ENCODE measurements at regions not wholly inside any gene's neighbourhood (a gene's known extent, or its start where the extent isn't known, plus 50 kb on each side); places are given as distances from the start of the nearest gene placed in this dataset.

DNA sequence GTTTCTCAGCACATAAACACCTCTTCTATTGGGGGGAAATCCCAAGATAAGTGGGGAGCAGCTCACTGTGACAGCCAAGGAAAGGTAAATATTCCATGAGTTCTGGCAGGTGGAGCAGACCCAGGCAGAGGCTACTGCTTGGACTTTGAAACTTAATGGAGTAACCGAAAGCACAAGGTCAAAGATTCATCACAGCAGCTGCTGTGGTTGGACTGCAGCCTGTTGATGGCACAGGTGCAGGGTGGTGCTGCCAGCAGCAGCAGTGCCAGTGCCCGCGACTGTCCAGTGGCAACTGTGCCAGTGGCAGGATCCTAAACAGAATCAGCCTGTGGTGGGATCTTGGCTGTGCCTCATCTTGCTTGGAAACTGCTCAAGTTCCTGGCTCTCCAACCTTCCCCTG, 81.4 kb upstream of the ARID2 start:
- peaks cover 13% of the 10 kb centered on the region for H3K27me3 Mint-ChIP-seq
- H3K4me3 Mint-ChIP-seq: no peak overlapping the region
- peaks cover 11% of the 10 kb centered on the region for H3K4me1 Mint-ChIP-seq (ENCODE audit: low read depth)
- H3K27ac Mint-ChIP-seq: no peak overlapping the region
- H3K36me3 Mint-ChIP-seq: no peaks in the 10 kb centered on the region
- no peaks in the 10 kb centered on the region for H3K9me3 Mint-ChIP-seq (ENCODE audit: low read depth)

GRCh38 chr12:45651029-45651428, 78.5 kb upstream of the ARID2 start:
- Mint-ChIP-seq H3K36me3 (no peaks in the 10 kb centered on the region), H3K4me3 (no peak overlapping the region), H3K27me3 (peaks cover 15% of the 10 kb centered on the region), H3K9me3 (ENCODE audit: low read depth) (no peaks in the 10 kb centered on the region), H3K4me1 (ENCODE audit: low read depth) (peaks cover 9% of the 10 kb centered on the region), H3K27ac (no peak overlapping the region)

DNA sequence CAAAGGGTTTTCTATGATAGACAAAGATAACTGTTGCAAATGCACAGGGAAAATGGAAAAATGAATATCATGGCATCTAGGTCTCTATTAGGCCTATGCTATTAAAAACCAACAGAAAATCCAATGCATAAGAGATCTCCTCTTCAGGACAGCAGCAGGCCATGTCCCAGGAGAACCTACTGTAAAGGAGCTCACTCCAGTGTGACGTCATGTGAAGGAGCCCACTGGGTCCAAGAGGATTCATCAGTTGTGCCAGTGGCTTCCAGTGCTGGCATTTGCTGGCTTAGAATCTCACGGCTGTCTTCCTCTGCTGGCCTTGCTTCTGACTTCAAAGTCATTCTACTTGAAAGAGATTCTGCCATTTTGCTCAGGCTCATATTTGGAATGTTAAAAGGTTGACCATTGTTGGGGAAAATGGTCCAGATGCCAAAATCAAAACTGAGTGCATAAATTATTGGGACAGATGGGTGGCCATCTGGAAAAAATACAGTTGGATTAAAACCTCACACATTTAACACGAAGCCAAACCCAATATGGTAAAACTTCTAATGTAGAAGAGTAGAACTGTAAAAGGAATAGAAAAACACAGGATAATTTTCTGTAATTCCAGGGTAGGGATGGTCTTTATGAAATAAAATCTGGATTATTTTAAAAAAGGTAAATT, 75.4 kb upstream of the ARID2 start:
- Mint-ChIP-seq H3K27me3 (peaks cover 13% of the 10 kb centered on the region), H3K36me3 (no peaks in the 10 kb centered on the region), H3K27ac (no peak overlapping the region), H3K9me3 (ENCODE audit: low read depth) (no peaks in the 10 kb centered on the region), H3K4me3 (no peak overlapping the region), H3K4me1 (ENCODE audit: low read depth) (peaks cover 9% of the 10 kb centered on the region)

DNA sequence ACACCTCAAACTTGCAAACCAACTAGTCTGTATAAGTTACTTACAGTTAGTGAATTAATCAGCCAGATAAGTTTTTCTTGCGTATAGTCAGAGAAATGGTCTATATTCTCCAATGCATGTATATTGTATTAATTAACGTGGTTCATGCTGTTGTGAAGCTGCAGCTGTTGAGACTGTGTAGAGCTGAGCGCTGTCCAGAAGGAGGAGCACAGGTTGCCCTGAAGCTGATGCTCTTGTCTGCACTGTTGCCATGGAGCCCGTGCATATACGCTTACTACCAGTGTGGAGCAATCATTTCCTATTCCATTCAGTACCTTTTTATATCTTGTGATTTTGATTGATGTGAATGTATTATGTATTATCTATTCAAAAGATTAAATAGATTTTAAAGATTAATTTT, 74.3 kb upstream of the ARID2 start:
- Mint-ChIP-seq H3K9me3 (ENCODE audit: low read depth) (no peaks in the 10 kb centered on the region), H3K36me3 (no peaks in the 10 kb centered on the region), H3K4me3 (no peak overlapping the region), H3K4me1 (ENCODE audit: low read depth) (peaks cover 9% of the 10 kb centered on the region), H3K27me3 (peaks cover 8% of the 10 kb centered on the region), H3K27ac (no peak overlapping the region)

DNA sequence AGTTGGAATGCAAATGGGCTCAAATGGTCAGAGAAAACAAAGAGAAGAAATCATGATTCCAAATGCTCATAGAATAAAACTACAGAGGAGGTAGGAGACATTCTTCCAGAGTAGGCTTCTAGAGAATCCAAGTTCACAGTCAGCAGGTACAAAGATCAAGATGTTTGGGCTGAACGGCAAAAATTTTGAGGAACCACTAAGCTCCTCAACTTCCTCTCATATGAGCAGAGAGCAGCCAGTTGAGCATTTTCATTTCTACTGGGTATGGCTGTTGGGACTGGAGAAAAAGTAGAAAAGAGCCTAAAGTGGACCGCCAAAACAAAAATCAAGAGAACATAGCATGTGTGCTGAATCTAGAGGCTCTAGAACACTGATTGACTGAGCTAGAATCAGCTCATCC, 73.8 kb upstream of the ARID2 start:
- Mint-ChIP-seq H3K36me3 (no peaks in the 10 kb centered on the region), H3K4me3 (no peak overlapping the region), H3K27me3 (peaks cover 5% of the 10 kb centered on the region)

GRCh38 chr12:45658020-45658419, 71.5 kb upstream of the ARID2 start:
- Mint-ChIP-seq H3K27me3 (peaks cover 5% of the 10 kb centered on the region), H3K36me3 (no peaks in the 10 kb centered on the region), H3K4me3 (no peak overlapping the region), H3K9me3 (ENCODE audit: low read depth) (no peaks in the 10 kb centered on the region), H3K27ac (no peak overlapping the region), H3K4me1 (ENCODE audit: low read depth) (peaks cover 9% of the 10 kb centered on the region)

More for the DNA sequence above, 73.8 kb upstream of the ARID2 start:
- Mint-ChIP-seq H3K27ac (no peak overlapping the region), H3K4me1 (ENCODE audit: low read depth) (peaks cover 9% of the 10 kb centered on the region), H3K9me3 (ENCODE audit: low read depth) (no peaks in the 10 kb centered on the region)

DNA sequence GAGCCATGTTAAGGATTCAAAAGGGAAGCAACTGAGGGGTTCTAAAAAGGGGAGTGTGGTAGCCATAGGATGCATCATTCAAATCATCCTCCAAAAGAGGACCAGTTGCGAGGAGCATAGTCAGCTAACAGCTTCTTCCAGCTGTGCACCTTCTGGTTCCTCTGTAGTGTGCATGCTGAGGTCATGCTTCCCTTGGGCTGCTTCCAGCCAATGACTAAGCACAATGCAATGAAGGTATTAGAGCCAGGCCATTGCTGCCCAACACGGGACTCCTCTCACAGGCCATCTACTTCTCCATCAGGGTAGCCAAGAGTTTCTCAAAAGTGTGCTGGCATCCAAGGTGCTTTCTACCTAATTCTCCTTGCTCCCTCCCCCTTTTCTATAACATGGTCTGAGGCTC, 69.2 kb upstream of the ARID2 start:
- Mint-ChIP-seq H3K4me1 (ENCODE audit: low read depth) (peaks cover 10% of the 10 kb centered on the region), H3K4me3 (no peak overlapping the region), H3K36me3 (peaks cover 6% of the 10 kb centered on the region), H3K27me3 (peaks cover 5% of the 10 kb centered on the region), H3K9me3 (ENCODE audit: low read depth) (no peaks in the 10 kb centered on the region), H3K27ac (no peak overlapping the region)

- Mint-ChIP-seq H3K36me3 (peaks cover 6% of the 10 kb centered on the region), H3K27me3 (peaks cover 5% of the 10 kb centered on the region), H3K9me3 (ENCODE audit: low read depth) (no peaks in the 10 kb centered on the region), H3K4me1 (ENCODE audit: low read depth) (peaks cover 22% of the 10 kb centered on the region), H3K27ac (no peak overlapping the region), H3K4me3 (no peak overlapping the region)
Measured at GRCh38 chr12:45663455-45663854, 66.1 kb upstream of the ARID2 start.

DNA sequence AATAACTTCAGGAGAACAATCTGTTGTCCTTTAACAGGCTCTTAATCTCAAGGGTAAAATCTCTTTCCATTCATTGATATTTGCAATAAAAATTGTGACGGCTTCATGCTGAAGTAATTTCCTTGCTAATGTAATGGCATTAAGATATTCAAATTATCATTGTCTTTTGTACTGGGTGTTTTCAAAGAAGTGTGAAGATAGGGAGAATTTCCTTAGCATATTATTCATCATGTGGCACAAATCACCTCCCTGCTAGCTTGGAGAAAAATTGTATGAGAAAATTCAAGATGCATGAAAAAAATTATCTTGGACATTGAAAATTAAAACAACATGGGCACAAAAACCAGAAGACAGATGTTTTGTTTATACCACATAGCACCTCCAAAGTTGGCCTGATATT, 63.6 kb upstream of the ARID2 start:
- H3K9me3 Mint-ChIP-seq (ENCODE audit: low read depth): no peaks in the 10 kb centered on the region
- H3K27ac Mint-ChIP-seq: no peak overlapping the region
- peaks cover 42% of the 10 kb centered on the region for H3K4me1 Mint-ChIP-seq (ENCODE audit: low read depth)
- H3K4me3 Mint-ChIP-seq: peak overlapping the region; percentile 36
- peaks cover 6% of the 10 kb centered on the region for H3K36me3 Mint-ChIP-seq
- H3K27me3 Mint-ChIP-seq: peaks cover 2% of the 10 kb centered on the region

GRCh38 chr12:45666396-45666795, 63.1 kb upstream of the ARID2 start:
- Mint-ChIP-seq H3K27ac (no peak overlapping the region), H3K27me3 (peaks cover 2% of the 10 kb centered on the region)

DNA sequence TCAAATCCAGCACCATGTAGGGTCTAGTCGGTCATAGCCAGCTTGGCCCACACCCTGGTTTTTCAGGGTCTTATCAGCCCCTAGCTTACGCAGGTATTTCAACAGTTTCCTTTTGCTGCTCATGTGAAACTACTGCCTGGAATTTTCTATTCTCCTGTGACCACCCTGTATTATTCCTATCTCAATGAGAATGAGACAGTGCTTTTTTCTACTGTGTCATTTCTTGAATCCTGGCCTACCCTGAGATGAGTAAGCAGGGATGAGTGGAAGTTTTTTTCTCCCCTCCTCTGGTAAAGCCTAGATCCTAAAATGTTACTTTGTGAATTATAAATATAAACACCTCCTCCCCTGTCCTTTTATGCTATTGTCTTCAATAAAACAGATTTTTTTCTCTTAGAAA, 62.7 kb upstream of the ARID2 start:
- H3K4me1 Mint-ChIP-seq (ENCODE audit: low read depth): peaks cover 46% of the 10 kb centered on the region
- H3K27ac Mint-ChIP-seq: no peak overlapping the region
- H3K4me3 Mint-ChIP-seq: no peak overlapping the region
- H3K27me3 Mint-ChIP-seq: peaks cover 2% of the 10 kb centered on the region
- no peaks in the 10 kb centered on the region for H3K9me3 Mint-ChIP-seq (ENCODE audit: low read depth)
- H3K36me3 Mint-ChIP-seq: peaks cover 6% of the 10 kb centered on the region

More at GRCh38 chr12:45666396-45666795, 63.1 kb upstream of the ARID2 start:
- Mint-ChIP-seq H3K36me3 (peaks cover 6% of the 10 kb centered on the region), H3K9me3 (ENCODE audit: low read depth) (no peaks in the 10 kb centered on the region), H3K4me3 (peak overlapping the region; percentile 36), H3K4me1 (ENCODE audit: low read depth) (peaks cover 46% of the 10 kb centered on the region)

DNA sequence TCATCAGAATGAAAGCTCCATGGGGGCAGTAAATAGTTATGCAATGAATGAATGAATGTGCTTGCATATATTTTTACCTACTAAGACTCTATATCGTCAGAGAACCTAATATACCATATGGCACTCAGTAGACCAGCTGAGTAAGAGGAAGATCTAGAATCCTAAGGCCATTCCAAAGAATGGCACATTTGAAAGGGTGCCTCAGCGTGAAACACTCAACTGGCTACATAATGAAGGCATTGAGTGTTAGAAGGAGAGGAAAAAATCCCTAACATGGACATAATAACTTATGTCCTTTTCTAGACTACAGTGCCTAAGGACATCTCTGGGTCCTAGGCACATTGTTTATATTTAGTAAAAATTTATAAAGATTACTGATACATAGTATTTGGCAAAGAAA, 61.7 kb upstream of the ARID2 start:
- peaks cover 46% of the 10 kb centered on the region for H3K4me1 Mint-ChIP-seq (ENCODE audit: low read depth)
- H3K36me3 Mint-ChIP-seq: peaks cover 6% of the 10 kb centered on the region
- H3K27ac Mint-ChIP-seq: no peak overlapping the region
- H3K4me3 Mint-ChIP-seq: no peak overlapping the region
- H3K9me3 Mint-ChIP-seq (ENCODE audit: low read depth): no peaks in the 10 kb centered on the region
- peaks cover 2% of the 10 kb centered on the region for H3K27me3 Mint-ChIP-seq

GRCh38 chr12:45668641-45669040, 60.9 kb upstream of the ARID2 start:
- Mint-ChIP-seq H3K27ac (peak overlapping the region; percentile 78), H3K4me3 (peak overlapping the region; percentile 78), H3K36me3 (peaks cover 6% of the 10 kb centered on the region), H3K9me3 (ENCODE audit: low read depth) (no peaks in the 10 kb centered on the region), H3K27me3 (peaks cover 2% of the 10 kb centered on the region), H3K4me1 (ENCODE audit: low read depth) (peaks cover 42% of the 10 kb centered on the region)

DNA sequence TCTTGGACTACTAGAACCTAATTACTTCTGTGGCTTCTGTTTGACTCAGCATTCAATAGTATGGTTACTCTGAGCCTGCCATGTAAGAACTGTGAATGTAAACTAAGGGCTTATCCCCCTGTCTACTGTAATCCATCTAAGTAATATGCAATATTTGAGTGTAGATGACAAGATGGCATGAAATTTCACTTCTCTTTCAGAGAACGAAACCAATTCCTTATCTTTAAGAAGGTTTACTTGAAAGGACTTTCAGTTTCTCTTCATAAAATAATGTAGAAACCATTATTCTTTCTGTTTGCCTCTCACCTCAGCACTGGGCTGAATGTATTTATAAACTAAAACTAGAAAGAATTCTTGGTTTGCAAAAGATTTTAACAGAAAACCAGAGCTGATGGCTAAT, 60.4 kb upstream of the ARID2 start:
- Mint-ChIP-seq H3K27me3 (peaks cover 2% of the 10 kb centered on the region), H3K36me3 (peaks cover 6% of the 10 kb centered on the region), H3K27ac (peak overlapping the region; percentile 78), H3K4me3 (peak overlapping the region; percentile 78), H3K4me1 (ENCODE audit: low read depth) (peaks cover 39% of the 10 kb centered on the region), H3K9me3 (ENCODE audit: low read depth) (no peaks in the 10 kb centered on the region)

- no peak overlapping the region for H3K27ac Mint-ChIP-seq
- no peaks in the 10 kb centered on the region for H3K9me3 Mint-ChIP-seq (ENCODE audit: low read depth)
- H3K4me3 Mint-ChIP-seq: no peak overlapping the region
- peaks cover 2% of the 10 kb centered on the region for H3K27me3 Mint-ChIP-seq
- H3K36me3 Mint-ChIP-seq: peaks cover 2% of the 10 kb centered on the region
- H3K4me1 Mint-ChIP-seq (ENCODE audit: low read depth): peaks cover 39% of the 10 kb centered on the region
Measured at GRCh38 chr12:45669792-45670191, 59.7 kb upstream of the ARID2 start.

GRCh38 chr12:45670346-45671065, 59.0 kb upstream of the ARID2 start:
- H3K9me3 Mint-ChIP-seq (ENCODE audit: low read depth): no peaks in the 10 kb centered on the region
- peaks cover 39% of the 10 kb centered on the region for H3K4me1 Mint-ChIP-seq (ENCODE audit: low read depth)
- no peak overlapping the region for H3K27ac Mint-ChIP-seq
- H3K4me3 Mint-ChIP-seq: peak overlapping the region; percentile 38
- no peaks in the 10 kb centered on the region for H3K27me3 Mint-ChIP-seq
- no peaks in the 10 kb centered on the region for H3K36me3 Mint-ChIP-seq
